ENCODE measurements at regions not wholly inside any gene's neighbourhood (a gene's known extent, or its start where the extent isn't known, plus 50 kb on each side); places are given as distances from the start of the nearest gene placed in this dataset.

GRCh38 chr5:142475102-142475513, 150.3 kb upstream of the SPRY4 start:
- no peak for DNase-seq (ENCODE audit: low read depth in 2 of 2, low spot score in 1 of 2)

GRCh38 chr5:142474431-142475094, 149.7 kb upstream of the SPRY4 start:
- DNase-seq (ENCODE audit: low read depth in 2 of 2, low spot score in 1 of 2): no peak

DNA sequence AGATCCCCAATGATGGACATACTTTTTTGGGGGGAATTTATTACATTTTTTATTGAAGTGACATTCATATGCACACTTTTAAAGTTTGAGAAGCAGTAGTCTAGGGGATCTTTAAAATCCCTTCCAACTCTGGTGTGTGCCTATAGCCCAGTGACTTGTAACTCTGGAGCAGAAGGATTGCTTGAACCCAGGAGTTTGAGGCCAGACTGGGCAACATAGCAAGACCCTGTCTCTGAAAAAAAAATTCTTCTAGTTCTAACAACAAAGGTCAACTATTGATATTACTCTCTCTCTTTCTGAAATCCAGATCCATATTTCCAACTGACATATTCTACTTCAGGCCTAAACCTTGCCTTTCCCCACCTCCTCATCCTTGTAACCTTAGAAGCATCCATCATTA, 148.2 kb upstream of the SPRY4 start:
- no peak for DNase-seq (ENCODE audit: low read depth in 2 of 2, low spot score in 1 of 2)

DNA sequence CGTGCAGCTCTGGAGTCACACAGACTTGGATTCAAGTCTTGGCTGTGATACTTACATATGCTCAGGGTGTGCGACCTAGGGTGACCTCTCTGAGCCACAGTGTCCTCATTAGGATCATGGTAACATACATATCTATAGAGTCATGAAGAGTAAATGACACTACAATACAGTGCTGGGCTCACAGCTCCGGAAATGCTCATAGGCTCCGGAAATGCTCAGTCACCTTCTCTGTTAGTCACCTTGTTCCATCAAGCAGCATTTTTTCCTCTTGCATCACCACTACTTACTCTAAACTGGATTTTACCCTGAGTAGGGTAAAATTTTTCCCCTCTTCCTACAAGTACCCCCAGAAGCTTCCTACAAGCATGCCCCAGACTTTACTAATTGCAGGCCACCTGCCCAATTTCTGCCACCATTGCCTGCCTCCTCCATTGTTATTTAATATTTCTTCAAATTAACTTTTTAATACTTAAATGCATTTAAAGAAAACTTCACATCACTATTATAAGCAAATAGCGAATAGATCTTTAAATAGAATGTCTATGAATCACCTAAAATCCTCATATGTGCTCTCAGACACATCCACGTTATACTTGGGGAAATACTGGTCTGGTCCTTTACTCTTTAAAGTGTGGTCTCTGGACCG, 147.6 kb upstream of the SPRY4 start:
- peak in 1 of 2 donors; percentile 3 for DNase-seq (ENCODE audit: low read depth in 2 of 2, low spot score in 1 of 2)

DNA sequence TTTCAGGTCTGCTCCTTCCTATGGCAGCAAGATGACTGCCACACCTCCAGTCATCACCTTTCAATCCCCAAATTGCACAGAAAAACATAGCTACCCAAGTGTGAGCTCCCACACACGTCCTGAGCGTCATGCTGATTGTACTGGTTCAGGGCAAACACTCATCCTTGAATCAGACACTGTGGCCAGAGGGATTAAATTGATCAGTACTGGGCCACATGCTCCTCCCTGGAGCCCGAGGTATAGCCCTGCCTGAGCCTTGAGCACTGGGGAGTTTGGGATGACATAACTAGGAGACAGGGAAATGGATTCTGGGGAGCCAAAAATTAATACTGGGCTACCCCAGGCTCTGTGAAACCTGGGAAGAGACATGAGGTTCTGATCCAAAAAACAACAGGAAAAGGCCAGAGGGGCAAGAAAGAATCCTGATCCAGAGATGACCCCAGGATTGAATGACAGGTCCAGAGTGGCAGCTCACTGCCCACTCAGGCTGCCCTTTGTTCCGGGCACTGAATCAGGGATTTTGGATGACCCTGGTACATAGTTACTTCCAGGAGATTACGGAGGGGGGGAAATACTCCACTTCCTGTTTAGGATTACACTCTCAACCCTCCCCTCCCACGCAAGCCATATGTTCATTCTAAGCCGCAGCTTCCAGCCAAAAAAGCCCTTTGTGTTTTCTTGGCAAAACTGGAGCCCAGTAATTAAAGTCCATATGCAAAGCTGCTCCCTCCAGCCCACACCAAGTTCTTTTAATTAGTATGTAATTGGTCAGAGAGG, 141.6 kb upstream of the SPRY4 start:
- DNase-seq (ENCODE audit: low read depth in 2 of 2, low spot score in 1 of 2): no peak

DNA sequence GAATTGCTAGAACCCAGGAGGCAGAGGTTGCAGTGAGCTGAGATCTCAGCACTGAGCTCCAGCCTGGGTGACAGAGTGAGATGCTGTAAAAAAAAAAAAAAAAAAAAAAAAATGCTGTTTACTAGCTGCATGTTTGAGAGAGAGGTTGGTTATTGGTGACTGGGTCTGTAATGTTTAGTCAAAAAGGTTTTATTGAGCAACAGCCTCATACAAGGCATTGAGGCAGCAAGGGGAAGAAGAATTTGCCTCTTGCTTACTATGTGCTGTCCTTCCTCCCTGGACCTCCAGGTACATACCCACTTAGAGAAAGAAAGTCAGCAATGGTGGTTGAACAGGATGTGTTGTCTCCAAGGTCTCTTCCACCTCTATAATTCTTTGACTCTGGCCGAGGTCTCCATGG, 140.7 kb upstream of the SPRY4 start:
- DNase-seq (ENCODE audit: low read depth in 2 of 2, low spot score in 1 of 2): no peak

- DNase-seq (ENCODE audit: low read depth in 2 of 2, low spot score in 1 of 2): no peak
Observed at GRCh38 chr5:142463904-142464303, 139.1 kb upstream of the SPRY4 start.

- no peak for DNase-seq (ENCODE audit: low read depth in 2 of 2, low spot score in 1 of 2)
Observed at GRCh38 chr5:142461028-142461590, 136.3 kb upstream of the SPRY4 start.

- no peak for DNase-seq (ENCODE audit: low read depth in 2 of 2, low spot score in 1 of 2)
Observed at GRCh38 chr5:142459209-142459608, 134.4 kb upstream of the SPRY4 start.

DNA sequence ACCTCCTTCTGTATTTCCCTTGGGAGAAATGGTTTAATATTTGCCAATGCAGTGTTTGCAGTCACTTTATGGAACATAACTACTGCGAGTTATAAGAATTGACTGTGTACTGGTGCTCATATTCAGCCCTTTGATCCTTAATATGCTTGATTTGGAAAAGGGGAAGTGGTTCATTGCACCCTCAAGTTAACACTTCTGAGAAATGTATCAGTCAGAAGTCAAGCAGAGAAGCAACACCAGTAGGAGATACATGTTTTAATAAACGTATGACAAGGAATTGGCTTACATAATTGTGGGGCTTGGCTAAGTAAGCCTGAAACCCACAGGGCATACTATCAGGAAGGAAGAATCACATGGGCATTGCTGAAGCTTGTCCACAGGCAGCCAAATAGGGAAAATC, 131.0 kb upstream of the SPRY4 start:
- DNase-seq (ENCODE audit: low read depth in 2 of 2, low spot score in 1 of 2): no peak

- no peak for DNase-seq (ENCODE audit: low read depth in 2 of 2, low spot score in 1 of 2)
Observed at GRCh38 chr5:142453932-142454331, 129.1 kb upstream of the SPRY4 start.

DNA sequence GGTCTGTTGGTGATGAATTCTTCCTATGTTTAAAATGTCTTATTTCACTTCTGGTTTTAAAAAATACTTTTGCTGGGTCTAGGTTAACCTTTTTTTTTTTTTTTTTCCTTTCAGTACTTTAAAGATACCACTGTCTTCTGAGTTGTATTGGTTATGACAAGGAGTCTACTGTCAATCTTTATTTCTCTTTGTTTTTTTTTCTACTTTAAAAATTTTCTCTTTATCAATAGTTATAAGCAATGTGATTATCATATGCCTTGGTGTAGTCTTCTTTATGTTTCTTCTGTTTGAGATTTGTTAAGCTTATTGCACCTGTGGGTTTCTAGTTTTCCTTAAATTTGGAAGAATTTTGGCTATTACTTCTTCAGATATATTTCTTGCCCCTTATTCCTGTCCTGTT, 125.6 kb upstream of the SPRY4 start:
- DNase-seq (ENCODE audit: low read depth in 2 of 2, low spot score in 1 of 2): no peak

- DNase-seq (ENCODE audit: low read depth in 2 of 2, low spot score in 1 of 2): no peak
Observed at GRCh38 chr5:142447887-142448286, 123.1 kb upstream of the SPRY4 start.

GRCh38 chr5:142446960-142447279, 122.1 kb upstream of the SPRY4 start:
- DNase-seq (ENCODE audit: low read depth in 2 of 2, low spot score in 1 of 2): no peak

DNA sequence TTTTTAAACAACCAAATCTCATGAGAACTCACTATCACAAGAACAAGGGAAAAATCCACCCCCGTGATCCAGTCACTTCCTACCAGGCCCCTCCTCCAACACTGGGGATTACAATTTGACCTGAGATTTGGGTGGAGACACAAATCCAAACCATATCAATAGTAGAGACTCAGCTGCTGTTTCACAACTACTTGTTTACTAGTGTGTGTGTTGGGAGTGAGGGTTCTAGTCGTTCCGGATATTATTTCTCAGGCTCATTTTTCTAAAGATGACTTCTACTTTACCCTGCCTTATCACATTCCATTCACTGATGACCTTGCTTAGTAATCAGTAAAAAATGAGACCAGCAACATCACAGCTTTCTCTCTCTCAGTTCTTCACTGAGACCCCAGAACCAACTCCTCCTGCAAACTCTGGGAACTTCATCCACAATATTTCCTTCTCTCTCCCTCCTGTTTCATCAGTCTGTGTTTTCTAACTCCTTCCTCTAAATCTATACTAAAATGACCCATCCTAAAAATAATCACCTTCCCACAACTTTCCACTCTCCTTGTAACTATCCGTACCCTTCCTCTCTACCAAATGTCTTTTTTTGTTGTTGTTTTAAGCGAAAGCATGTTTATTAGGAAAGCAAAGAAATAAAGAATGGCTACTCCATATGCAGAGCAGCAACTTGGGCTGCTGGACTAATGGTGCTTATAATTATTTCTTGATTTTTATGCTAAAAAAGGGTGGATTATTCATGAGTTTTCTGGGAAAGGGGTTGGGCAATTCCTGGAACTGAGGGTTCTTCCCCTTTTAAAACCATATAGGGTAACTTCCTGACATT, 121.5 kb upstream of the SPRY4 start:
- DNase-seq (ENCODE audit: low read depth in 2 of 2, low spot score in 1 of 2): no peak

DNA sequence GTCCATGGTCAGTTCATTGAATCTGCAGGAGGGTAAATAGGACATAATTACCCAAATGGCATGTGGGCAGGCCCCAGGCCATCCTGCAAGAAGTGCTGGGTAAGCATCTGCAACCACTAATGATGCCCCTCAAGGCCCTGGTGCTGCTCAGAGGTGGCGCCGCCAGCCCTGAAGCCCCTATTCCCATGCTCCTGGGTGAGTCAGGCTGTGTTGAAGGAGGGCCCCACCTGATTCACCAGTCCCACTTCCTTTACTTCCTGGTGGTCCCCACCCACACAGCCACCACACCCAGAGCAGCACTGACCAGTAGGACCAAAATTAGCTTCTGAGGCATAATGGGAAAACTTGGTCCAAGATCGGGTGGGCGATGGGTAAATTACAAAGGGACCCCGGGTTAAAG, 120.4 kb upstream of the SPRY4 start:
- no peak for DNase-seq (ENCODE audit: low read depth in 2 of 2, low spot score in 1 of 2)

- DNase-seq (ENCODE audit: low read depth in 2 of 2, low spot score in 1 of 2): no peak
Observed at GRCh38 chr5:142441616-142442015, 116.8 kb upstream of the SPRY4 start.

DNA sequence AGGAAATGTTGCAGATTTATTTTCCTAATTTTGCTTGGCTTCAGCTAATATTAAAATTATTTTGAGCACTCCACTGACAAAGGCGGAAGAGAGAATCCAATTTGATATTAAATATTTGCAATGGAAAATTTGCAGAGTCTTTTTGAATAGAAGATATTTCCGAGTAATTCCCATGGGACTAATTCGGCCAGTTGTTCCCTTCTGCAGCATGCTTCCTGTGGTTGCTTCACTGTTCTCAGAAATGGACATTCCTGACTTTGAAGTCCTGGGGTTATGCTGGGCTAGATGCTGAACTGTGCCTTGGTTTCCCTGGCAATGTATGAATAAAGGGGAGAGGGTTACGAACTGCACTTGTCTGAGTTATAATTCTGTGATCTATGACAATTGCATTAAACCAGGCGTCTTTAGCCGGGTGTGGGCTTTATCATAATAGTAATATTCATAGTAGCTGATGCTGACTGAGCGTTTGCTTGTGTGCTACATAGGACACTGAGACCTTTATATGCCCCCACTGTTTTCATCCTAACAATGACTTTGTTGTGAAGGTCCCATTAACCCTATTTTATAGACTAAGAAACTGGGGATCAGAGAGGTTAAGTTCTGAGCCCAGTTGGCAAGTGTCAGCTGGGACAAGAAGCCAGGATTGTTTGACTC, 114.5 kb upstream of the SPRY4 start:
- DNase-seq (ENCODE audit: low read depth in 2 of 2, low spot score in 1 of 2): no peak

DNA sequence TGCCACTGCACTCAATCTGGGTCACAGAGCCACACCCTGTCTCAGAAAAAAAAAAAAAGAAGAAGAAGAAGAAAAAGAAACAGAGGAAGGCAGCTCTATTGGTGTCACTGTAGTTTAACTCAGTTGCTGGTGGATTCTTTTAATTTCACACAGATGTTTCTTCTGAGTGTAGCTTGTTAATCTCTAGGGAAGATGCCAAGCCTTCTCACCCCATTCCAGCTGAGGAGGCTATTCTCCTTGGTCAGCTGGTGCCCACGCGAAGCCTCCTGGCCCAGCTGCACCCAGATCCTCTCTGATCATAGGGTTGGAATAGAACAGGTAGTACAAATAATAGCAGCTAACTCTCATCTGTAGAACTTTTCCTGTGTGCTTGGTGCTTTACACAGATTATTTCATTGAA, 113.8 kb upstream of the SPRY4 start:
- no peak for DNase-seq (ENCODE audit: low read depth in 2 of 2, low spot score in 1 of 2)

DNA sequence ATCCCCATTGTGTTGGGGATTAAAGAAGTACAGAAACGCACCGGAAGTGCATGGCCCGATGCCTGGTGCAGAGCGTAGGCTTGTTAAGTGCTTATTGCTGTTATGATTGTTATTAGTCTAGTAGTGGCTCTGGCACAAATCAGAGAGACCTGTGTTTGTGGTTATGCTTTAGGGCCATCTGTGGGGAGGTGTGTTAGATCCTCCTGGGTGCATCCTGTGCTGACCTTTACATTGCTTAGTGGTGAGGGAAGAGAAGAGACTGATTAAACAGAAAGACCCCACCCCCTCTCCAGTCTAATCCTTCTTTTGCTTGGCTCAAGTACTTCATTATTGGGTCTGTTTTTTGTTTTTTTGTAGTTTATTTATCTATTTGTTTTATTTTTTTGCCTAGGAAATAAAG, 112.7 kb upstream of the SPRY4 start:
- DNase-seq (ENCODE audit: low read depth in 2 of 2, low spot score in 1 of 2): no peak
